Epidermal melanocyte (primary cell): ENCODE measurements at regions not wholly inside any gene's neighbourhood (a gene's known extent, or its start where the extent isn't known, plus 50 kb on each side); places are given as distances from the start of the nearest gene placed in this dataset.

ENCODE experiments used
- DNase-seq: peaks from one replicate; pipeline ENCODE4 v3.0.0; 2011; ENCODE audit warnings: low spot score; ENCODE audit not compliant: insufficient read length

- DNase-seq: no peak
Measured at GRCh38 chr2:150417278-150417677, 70.2 kb downstream of the RND3 start.

- no peak for DNase-seq
Measured at GRCh38 chr2:150415022-150415421, 72.4 kb downstream of the RND3 start.

- DNase-seq: no peak
Measured at GRCh38 chr2:150413910-150414309, 73.6 kb downstream of the RND3 start.

GRCh38 chr2:150413366-150413765, 74.1 kb downstream of the RND3 start:
- no peak for DNase-seq

- DNase-seq: no peak
Measured at GRCh38 chr2:150410809-150411208, 76.7 kb downstream of the RND3 start.

- DNase-seq: no peak
Measured at GRCh38 chr2:150409196-150409595, 78.3 kb downstream of the RND3 start.

GRCh38 chr2:150404147-150404546, 83.3 kb downstream of the RND3 start:
- no peak for DNase-seq

GRCh38 chr2:150403457-150403856, 84.0 kb downstream of the RND3 start:
- no peak for DNase-seq

- no peak for DNase-seq
Measured at GRCh38 chr2:150402953-150403352, 84.5 kb downstream of the RND3 start.

- no peak for DNase-seq
Measured at GRCh38 chr2:150400849-150401248, 86.6 kb downstream of the RND3 start.

- no peak for DNase-seq
Measured at GRCh38 chr2:150392614-150393013, 94.9 kb downstream of the RND3 start.

- no peak for DNase-seq
Measured at GRCh38 chr2:150391779-150392178, 95.7 kb downstream of the RND3 start.

GRCh38 chr2:150389447-150389846, 98.0 kb downstream of the RND3 start:
- DNase-seq: no peak

GRCh38 chr2:150388289-150388625, 99.2 kb downstream of the RND3 start:
- no peak for DNase-seq

GRCh38 chr2:150387586-150388288, 99.7 kb downstream of the RND3 start:
- DNase-seq: no peak

GRCh38 chr2:150385211-150385610, 102.3 kb downstream of the RND3 start:
- DNase-seq: no peak

GRCh38 chr2:150383587-150383986, 103.9 kb downstream of the RND3 start:
- DNase-seq: no peak

- no peak for DNase-seq
Measured at GRCh38 chr2:150379166-150379565, 108.3 kb downstream of the RND3 start.

GRCh38 chr2:150378686-150379085, 108.8 kb downstream of the RND3 start:
- DNase-seq: no peak

GRCh38 chr2:150376553-150377335, 110.7 kb downstream of the RND3 start:
- no peak for DNase-seq

- DNase-seq: no peak
Measured at GRCh38 chr2:150375333-150375732, 112.1 kb downstream of the RND3 start.

GRCh38 chr2:150374492-150374891, 113.0 kb downstream of the RND3 start:
- DNase-seq: no peak

GRCh38 chr2:150373374-150373773, 114.1 kb downstream of the RND3 start:
- DNase-seq: no peak
